ENCODE measurements at regions not wholly inside any gene's neighbourhood (a gene's known extent, or its start where the extent isn't known, plus 50 kb on each side); places are given as distances from the start of the nearest gene placed in this dataset.

GRCh38 chr9:89701221-89701798 lies 96.5 kb downstream of the GADD45G start:
- Histone ChIP-seq H3F3A (ENCODE audit: insufficient read depth, low read length, poor library complexity, severe bottlenecking) (no peaks in the 10 kb centered on the region), H3K27ac (ENCODE audit: low read length) (no peak overlapping the region), H3K4me3 (ENCODE audit: low read length) (no peak overlapping the region), H3K9me3 (ENCODE audit: low read length) (no peaks in the 10 kb centered on the region), H3K79me2 (replicated peaks; ENCODE audit: insufficient read depth, low read length) (no peaks in the 10 kb centered on the region), H3K4me2 (ENCODE audit: low read length) (no peak overlapping the region), H4K20me1 (ENCODE audit: insufficient read depth) (no peaks in the 10 kb centered on the region), H3K9me2 (ENCODE audit: insufficient read depth, low read length) (no peaks in the 10 kb centered on the region), H3K36me3 (ENCODE audit: insufficient read depth, low read length) (no peaks in the 10 kb centered on the region), H3K27me3 (ENCODE audit: insufficient read depth, low read depth, low read length) (no peaks in the 10 kb centered on the region), H3K9ac (ENCODE audit: low read length) (no peak overlapping the region), H2AFZ (ENCODE audit: low read depth, low read length) (no peak overlapping the region)
- no peak for TF ChIP-seq EZH2 (IDR thresholded peaks at IDR 0.05; ENCODE audit: borderline replicate concordance, insufficient read depth, low read length, poor library complexity, severe bottlenecking)

GRCh38 chr9:89702401-89702800 lies 97.6 kb downstream of the GADD45G start:
- H3F3A ChIP-seq (ENCODE audit: insufficient read depth, low read length, poor library complexity, severe bottlenecking), result no peaks in the 10 kb centered on the region
- no peaks in the 10 kb centered on the region for H4K20me1 ChIP-seq (ENCODE audit: insufficient read depth)
- no peak overlapping the region for H3K4me3 ChIP-seq (ENCODE audit: low read length)
- TF ChIP-seq POLR2AphosphoS5 (IDR thresholded peaks at IDR 0.05) (no peak), REST (IDR thresholded peaks at IDR 0.05; ENCODE audit: borderline replicate concordance) (no peak), EP300 (conservative IDR thresholded peaks at IDR 0.05; ENCODE audit: poor library complexity, severe bottlenecking) (no peak), RAD21 (conservative IDR thresholded peaks at IDR 0.05) (no peak), CTCF (IDR thresholded peaks at IDR 0.05; ENCODE audit: poor library complexity, severe bottlenecking) (no peak), TAF1 (IDR thresholded peaks at IDR 0.05; ENCODE audit: low read depth) (no peak), EZH2 (IDR thresholded peaks at IDR 0.05; ENCODE audit: borderline replicate concordance, insufficient read depth, low read length, poor library complexity, severe bottlenecking) (no peak), MXI1 (conservative IDR thresholded peaks at IDR 0.05; ENCODE audit: poor library complexity, severe bottlenecking) (no peak)
- H3K9me2 ChIP-seq (ENCODE audit: insufficient read depth, low read length), result no peaks in the 10 kb centered on the region
- no peaks in the 10 kb centered on the region for H3K79me2 ChIP-seq (replicated peaks; ENCODE audit: insufficient read depth, low read length)
- H3K27ac ChIP-seq (ENCODE audit: low read length), result no peak overlapping the region
- no peaks in the 10 kb centered on the region for H3K36me3 ChIP-seq (ENCODE audit: insufficient read depth, low read length)
- H3K9me3 ChIP-seq (ENCODE audit: low read length), result no peaks in the 10 kb centered on the region
- no peaks in the 10 kb centered on the region for H3K27me3 ChIP-seq (ENCODE audit: insufficient read depth, low read depth, low read length)
- no peak overlapping the region for H3K9ac ChIP-seq (ENCODE audit: low read length)
- H3K4me2 ChIP-seq (ENCODE audit: low read length), result no peak overlapping the region
- H2AFZ ChIP-seq (ENCODE audit: low read depth, low read length), result no peak overlapping the region

- TF ChIP-seq POLR2AphosphoS5 (IDR thresholded peaks at IDR 0.05) (no peak), RAD21 (conservative IDR thresholded peaks at IDR 0.05) (no peak), MXI1 (conservative IDR thresholded peaks at IDR 0.05; ENCODE audit: poor library complexity, severe bottlenecking) (no peak), CTCF (IDR thresholded peaks at IDR 0.05; ENCODE audit: poor library complexity, severe bottlenecking) (no peak), EP300 (conservative IDR thresholded peaks at IDR 0.05; ENCODE audit: poor library complexity, severe bottlenecking) (no peak), TAF1 (IDR thresholded peaks at IDR 0.05; ENCODE audit: low read depth) (no peak), REST (IDR thresholded peaks at IDR 0.05; ENCODE audit: borderline replicate concordance) (no peak), SMC3 (conservative IDR thresholded peaks at IDR 0.05; ENCODE audit: poor library complexity) (no peak), EZH2 (IDR thresholded peaks at IDR 0.05; ENCODE audit: borderline replicate concordance, insufficient read depth, low read length, poor library complexity, severe bottlenecking) (no peak)
- Histone ChIP-seq H3K9ac (ENCODE audit: low read length) (no peak overlapping the region), H3K4me2 (ENCODE audit: low read length) (no peak overlapping the region), H3K9me3 (ENCODE audit: low read length) (no peaks in the 10 kb centered on the region), H3K27ac (ENCODE audit: low read length) (no peak overlapping the region), H3K27me3 (ENCODE audit: insufficient read depth, low read depth, low read length) (no peaks in the 10 kb centered on the region), H3K36me3 (ENCODE audit: insufficient read depth, low read length) (no peaks in the 10 kb centered on the region), H3K4me3 (ENCODE audit: low read length) (no peak overlapping the region), H3F3A (ENCODE audit: insufficient read depth, low read length, poor library complexity, severe bottlenecking) (no peaks in the 10 kb centered on the region), H4K20me1 (ENCODE audit: insufficient read depth) (no peaks in the 10 kb centered on the region), H3K79me2 (replicated peaks; ENCODE audit: insufficient read depth, low read length) (no peaks in the 10 kb centered on the region), H2AFZ (ENCODE audit: low read depth, low read length) (no peak overlapping the region), H3K9me2 (ENCODE audit: insufficient read depth, low read length) (no peaks in the 10 kb centered on the region)
Measured at GRCh38 chr9:89705651-89706050, 100.8 kb downstream of the GADD45G start.
